CD4-positive, CD25-positive, alpha-beta regulatory T cell (primary cell): ENCODE measurements at regions not wholly inside any gene's neighbourhood (a gene's known extent, or its start where the extent isn't known, plus 50 kb on each side); places are given as distances from the start of the nearest gene placed in this dataset.

Source experiments
- ATAC-seq, 2 donors: fragments of 150-1000 bp; cut with Tn5 transposase; one replicate each; pipeline ENCODE4 v1.10.0; 2021; ENCODE audit warnings: low read depth in 2 of 2, moderate number of reproducible peaks in 2 of 2, moderate library complexity in 1 of 2
- DNase-seq, 3 donors: peaks; one replicate each; pipeline versions ENCODE4 v3.0.0 to v3.0.0-alpha.2; 2012 to 2022; ENCODE audit warnings: mixed read lengths in 1 of 3
- H3K27ac ChIP-seq: one replicate; pipeline ENCODE4 v1.7.0; 2013; ENCODE audit warnings: mild to moderate bottlenecking, low read length; ENCODE audit not compliant: insufficient read depth, poor library complexity, severe bottlenecking
- H3K27me3 ChIP-seq: one replicate; pipeline ENCODE4 v1.7.0; 2013; ENCODE audit warnings: low read length; ENCODE audit not compliant: control insufficient read depth, insufficient read depth
- H3K36me3 ChIP-seq: one replicate; pipeline ENCODE4 v1.7.0; 2013; ENCODE audit warnings: mild to moderate bottlenecking, low read length, moderate library complexity; ENCODE audit not compliant: control insufficient read depth, insufficient read depth
- H3K4me1 ChIP-seq: 2 replicates; pipeline ENCODE4 v1.7.0; 2013; ENCODE audit warnings: mild to moderate bottlenecking, low read length; ENCODE audit not compliant: insufficient read depth, control insufficient read depth, poor library complexity, severe bottlenecking
- H3K4me3 ChIP-seq: one replicate; pipeline ENCODE4 v1.7.0; 2013; ENCODE audit warnings: low read depth, mild to moderate bottlenecking, low read length, moderate library complexity
- H3K9me3 ChIP-seq, 2 experiments: 1 replicate in 1 of 2; 2 replicates in 1 of 2; pipeline ENCODE4 v1.7.0; 2013; ENCODE audit warnings: low read length in 2 of 2, mild to moderate bottlenecking in 1 of 2, moderate library complexity in 1 of 2; ENCODE audit not compliant: control insufficient read depth in 2 of 2
- H3K27ac Mint-ChIP-seq, 3 donors: one replicate each; pipeline ENCODE4 v1.8.0; 2020 to 2022; ENCODE audit warnings: mild to moderate bottlenecking in 3 of 3, mixed read lengths in 3 of 3, moderate library complexity in 2 of 3
- H3K27me3 Mint-ChIP-seq: one replicate; pipeline ENCODE4 v1.8.0; 2022; ENCODE audit warnings: mild to moderate bottlenecking, mixed read lengths
- H3K36me3 Mint-ChIP-seq: one replicate; pipeline ENCODE4 v1.8.0; 2020; ENCODE audit warnings: mixed read lengths
- H3K4me1 Mint-ChIP-seq, 4 donors: one replicate each; pipeline ENCODE4 v1.8.0; 2020 to 2022; ENCODE audit warnings: mixed read lengths in 4 of 4, mild to moderate bottlenecking in 1 of 4
- H3K4me3 Mint-ChIP-seq, 4 donors: one replicate each; pipeline ENCODE4 v1.8.0; 2020 to 2022; ENCODE audit warnings: mild to moderate bottlenecking in 4 of 4, mixed read lengths in 4 of 4, moderate library complexity in 3 of 4
- H3K9me3 Mint-ChIP-seq, 7 donors: one replicate each; pipeline ENCODE4 v1.8.0; 2020 to 2022; ENCODE audit warnings: mixed read lengths in 7 of 7, mild to moderate bottlenecking in 3 of 7, moderate library complexity in 2 of 7

GRCh38 chr18:54717673-54718407, 110.4 kb upstream of the RAB27B start:
- Mint-ChIP-seq H3K36me3 (no peaks in the 10 kb centered on the region), H3K27me3 (peaks cover 21% of the 10 kb centered on the region), H3K27ac (peak overlapping the region in 1 of 3 donors; percentile 15), H3K9me3 (no peaks in the 10 kb centered on the region), H3K4me3 (peak overlapping the region in 3 of 4 donors; percentile 6 to 59 (median 51)), H3K4me1 (peaks cover 10 to 19% (median 10%) of the 10 kb centered on the region in 4 donors)
- peak overlapping the region; percentile 28 for H3K4me3 ChIP-seq
- no peak overlapping the region for H3K27ac ChIP-seq
- H3K36me3 ChIP-seq: no peaks in the 10 kb centered on the region
- DNase-seq: peak in 2 of 3 donors; percentile 6 to 14
- peaks cover 2% of the 10 kb centered on the region for H3K27me3 ChIP-seq
- ATAC-seq: peak; percentile 65 to 72
- H3K9me3 ChIP-seq: no peaks in the 10 kb centered on the region
- peaks cover 13% of the 10 kb centered on the region for H3K4me1 ChIP-seq

GRCh38 chr18:54718408-54718773, 109.9 kb upstream of the RAB27B start:
- H3K9me3 Mint-ChIP-seq: no peaks in the 10 kb centered on the region
- ATAC-seq: no peak
- H3K4me3 ChIP-seq: no peak overlapping the region

DNA sequence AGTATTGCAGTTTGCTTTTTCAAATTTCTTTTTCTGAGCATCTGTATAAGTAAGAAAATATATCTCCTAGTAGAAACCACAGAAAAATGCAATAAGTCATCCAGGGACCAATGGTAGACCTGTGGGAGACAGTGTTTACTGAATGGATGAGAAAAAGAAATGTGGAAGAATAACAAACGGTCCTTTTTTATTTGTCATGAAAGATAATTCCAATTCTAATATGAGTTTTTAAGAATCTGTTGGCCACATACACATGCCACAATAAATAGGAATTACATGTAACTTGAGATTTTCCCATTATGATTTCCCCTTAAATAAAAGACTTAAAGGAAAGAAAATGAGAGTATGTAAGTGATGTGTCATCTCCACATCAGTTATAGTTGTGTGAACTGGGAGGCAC, 107.7 kb upstream of the RAB27B start:
- Histone ChIP-seq H3K4me1 (peaks cover 13% of the 10 kb centered on the region), H3K27me3 (peaks cover 2% of the 10 kb centered on the region), H3K36me3 (no peaks in the 10 kb centered on the region), H3K9me3 (no peaks in the 10 kb centered on the region), H3K27ac (no peak overlapping the region), H3K4me3 (no peak overlapping the region)
- DNase-seq (no peak), ATAC-seq (no peak)
- H3K27ac Mint-ChIP-seq: no peak overlapping the region
- H3K4me1 Mint-ChIP-seq: peaks cover 10 to 19% (median 10%) of the 10 kb centered on the region in 4 donors
- peaks cover 21% of the 10 kb centered on the region for H3K27me3 Mint-ChIP-seq
- peaks cover 0 to 2% (median 0%) of the 10 kb centered on the region in 7 donors for H3K9me3 Mint-ChIP-seq
- no peaks in the 10 kb centered on the region for H3K36me3 Mint-ChIP-seq
- H3K4me3 Mint-ChIP-seq: no peak overlapping the region

More at GRCh38 chr18:54718408-54718773, 109.9 kb upstream of the RAB27B start:
- peaks cover 13% of the 10 kb centered on the region for H3K4me1 ChIP-seq
- peaks cover 2% of the 10 kb centered on the region for H3K27me3 ChIP-seq
- no peaks in the 10 kb centered on the region for H3K36me3 Mint-ChIP-seq
- H3K9me3 ChIP-seq: no peaks in the 10 kb centered on the region
- DNase-seq: no peak
- peak overlapping the region in 2 of 4 donors; percentile 6 to 59 for H3K4me3 Mint-ChIP-seq
- H3K27ac Mint-ChIP-seq: peak overlapping the region in 1 of 3 donors; percentile 15
- no peak overlapping the region for H3K27ac ChIP-seq
- no peaks in the 10 kb centered on the region for H3K36me3 ChIP-seq
- peaks cover 21% of the 10 kb centered on the region for H3K27me3 Mint-ChIP-seq
- H3K4me1 Mint-ChIP-seq: peaks cover 10 to 19% (median 10%) of the 10 kb centered on the region in 4 donors

DNA sequence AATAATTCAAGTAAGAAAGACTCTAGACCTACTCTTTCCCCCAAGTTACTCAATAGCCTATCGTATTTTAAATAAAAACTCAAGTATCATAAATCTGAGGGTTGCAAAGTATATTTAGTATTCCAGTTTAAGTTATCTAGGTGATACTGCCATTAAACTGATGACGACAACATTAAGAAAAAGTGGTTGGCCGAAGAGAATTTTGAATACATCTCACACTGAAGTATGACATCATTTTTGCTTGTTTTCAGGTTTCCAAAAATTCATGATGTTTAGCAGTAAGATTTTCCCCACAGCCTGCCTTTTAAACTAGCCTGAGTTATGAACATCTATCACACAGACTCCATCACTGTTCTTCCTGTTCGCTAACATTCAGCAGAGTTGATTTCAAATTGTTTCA, 102.1 kb upstream of the RAB27B start:
- no peaks in the 10 kb centered on the region for H3K4me1 Mint-ChIP-seq
- H3K4me3 Mint-ChIP-seq: no peak overlapping the region
- Histone ChIP-seq H3K9me3 (no peaks in the 10 kb centered on the region), H3K27me3 (peaks cover 2% of the 10 kb centered on the region), H3K4me1 (no peaks in the 10 kb centered on the region), H3K4me3 (no peak overlapping the region), H3K36me3 (no peaks in the 10 kb centered on the region), H3K27ac (no peak overlapping the region)
- no peak overlapping the region for H3K27ac Mint-ChIP-seq
- H3K36me3 Mint-ChIP-seq: no peaks in the 10 kb centered on the region
- ATAC-seq: no peak
- H3K9me3 Mint-ChIP-seq: peaks cover 0 to 4% (median 0%) of the 10 kb centered on the region in 7 donors
- DNase-seq: no peak
- H3K27me3 Mint-ChIP-seq: peaks cover 6% of the 10 kb centered on the region

- Mint-ChIP-seq H3K36me3 (no peaks in the 10 kb centered on the region), H3K4me1 (no peaks in the 10 kb centered on the region), H3K27ac (no peak overlapping the region), H3K4me3 (no peak overlapping the region), H3K27me3 (peaks cover 5% of the 10 kb centered on the region), H3K9me3 (peaks cover 0 to 2% (median 0%) of the 10 kb centered on the region in 7 donors)
- H3K27ac ChIP-seq: no peak overlapping the region
- no peaks in the 10 kb centered on the region for H3K4me1 ChIP-seq
- H3K27me3 ChIP-seq: no peaks in the 10 kb centered on the region
- no peak overlapping the region for H3K4me3 ChIP-seq
- H3K9me3 ChIP-seq: no peaks in the 10 kb centered on the region
- ATAC-seq: no peak
- H3K36me3 ChIP-seq: no peaks in the 10 kb centered on the region
- no peak for DNase-seq
Measured at GRCh38 chr18:54734059-54734458, 94.2 kb upstream of the RAB27B start.

GRCh38 chr18:54736981-54737380, 91.3 kb upstream of the RAB27B start:
- Histone ChIP-seq H3K4me1 (no peaks in the 10 kb centered on the region), H3K9me3 (no peaks in the 10 kb centered on the region), H3K4me3 (no peak overlapping the region), H3K27ac (no peak overlapping the region), H3K27me3 (no peaks in the 10 kb centered on the region), H3K36me3 (no peaks in the 10 kb centered on the region)
- peaks cover 5% of the 10 kb centered on the region for H3K27me3 Mint-ChIP-seq
- no peaks in the 10 kb centered on the region for H3K36me3 Mint-ChIP-seq
- H3K27ac Mint-ChIP-seq: no peak overlapping the region
- ATAC-seq: no peak
- H3K4me1 Mint-ChIP-seq: no peaks in the 10 kb centered on the region
- no peak overlapping the region for H3K4me3 Mint-ChIP-seq
- DNase-seq: no peak
- H3K9me3 Mint-ChIP-seq: peaks cover 0 to 2% (median 0%) of the 10 kb centered on the region in 7 donors

- no peaks in the 10 kb centered on the region for H3K9me3 ChIP-seq
- no peak overlapping the region for H3K27ac ChIP-seq
- H3K36me3 Mint-ChIP-seq: no peaks in the 10 kb centered on the region
- no peaks in the 10 kb centered on the region for H3K36me3 ChIP-seq
- H3K4me3 ChIP-seq: no peak overlapping the region
- no peaks in the 10 kb centered on the region for H3K27me3 ChIP-seq
- no peaks in the 10 kb centered on the region for H3K4me1 Mint-ChIP-seq
- peaks cover 5% of the 10 kb centered on the region for H3K27me3 Mint-ChIP-seq
- no peaks in the 10 kb centered on the region for H3K4me1 ChIP-seq
- no peak overlapping the region for H3K4me3 Mint-ChIP-seq
- H3K9me3 Mint-ChIP-seq: peaks cover 0 to 5% (median 0%) of the 10 kb centered on the region in 7 donors
- no peak for DNase-seq
- ATAC-seq: no peak
- H3K27ac Mint-ChIP-seq: no peak overlapping the region
Measured at GRCh38 chr18:54737986-54738385, 90.3 kb upstream of the RAB27B start.

- H3K36me3 Mint-ChIP-seq: no peaks in the 10 kb centered on the region
- no peak for ATAC-seq
Measured at GRCh38 chr18:54739476-54739875, 88.8 kb upstream of the RAB27B start.

More at GRCh38 chr18:54739476-54739875, 88.8 kb upstream of the RAB27B start:
- H3K27me3 Mint-ChIP-seq: peaks cover 5% of the 10 kb centered on the region
- Histone ChIP-seq H3K27ac (no peak overlapping the region), H3K36me3 (no peaks in the 10 kb centered on the region), H3K4me1 (no peaks in the 10 kb centered on the region), H3K27me3 (no peaks in the 10 kb centered on the region), H3K9me3 (no peaks in the 10 kb centered on the region), H3K4me3 (no peak overlapping the region)
- no peak for DNase-seq
- no peaks in the 10 kb centered on the region for H3K4me1 Mint-ChIP-seq
- peaks cover 0 to 5% (median 0%) of the 10 kb centered on the region in 7 donors for H3K9me3 Mint-ChIP-seq
- no peak overlapping the region for H3K27ac Mint-ChIP-seq
- H3K4me3 Mint-ChIP-seq: no peak overlapping the region
